GM19035 (cell line): ENCODE measurements at regions not wholly inside any gene's neighbourhood (a gene's known extent, or its start where the extent isn't known, plus 50 kb on each side); places are given as distances from the start of the nearest gene placed in this dataset.
"Not testable (repeated sequence)": the region's sequence is repeated elsewhere in the genome, so short reads cannot be mapped to it uniquely, and the experiment has no call there.

Experiments
- ATAC-seq: cut with Tn5 transposase; IDR thresholded peaks from one replicate; pipeline ENCODE4 v1.9.1; 2021; ENCODE audit not compliant: unreplicated experiment

GRCh38 chr20:4635781-4636180, 50.5 kb upstream of the PRNP start:
- ATAC-seq, result no peak

GRCh38 chr20:4635342-4635741, 50.9 kb upstream of the PRNP start:
- no peak for ATAC-seq

- no peak for ATAC-seq
Measured at GRCh38 chr20:4633780-4634179, 52.5 kb upstream of the PRNP start.

- no peak for ATAC-seq
Measured at GRCh38 chr20:4633379-4633778, 52.9 kb upstream of the PRNP start.

GRCh38 chr20:4632876-4633275, 53.4 kb upstream of the PRNP start:
- ATAC-seq, result no peak

- ATAC-seq, result no peak
Measured at GRCh38 chr20:4626228-4626627, 60.0 kb upstream of the PRNP start.

- ATAC-seq, result no peak
Measured at GRCh38 chr20:4625687-4626086, 60.6 kb upstream of the PRNP start.

- ATAC-seq, result not testable (repeated sequence)
Measured at GRCh38 chr20:4624675-4625336, 61.5 kb upstream of the PRNP start.

GRCh38 chr20:4619144-4619543, 67.1 kb upstream of the PRNP start:
- ATAC-seq, result not testable (repeated sequence)

- no peak for ATAC-seq
Measured at GRCh38 chr20:4617484-4617883, 68.8 kb upstream of the PRNP start.

GRCh38 chr20:4617019-4617418, 69.2 kb upstream of the PRNP start:
- no peak for ATAC-seq

GRCh38 chr20:4613718-4614620, 72.3 kb upstream of the PRNP start:
- no peak for ATAC-seq

GRCh38 chr20:4613184-4613583, 73.1 kb upstream of the PRNP start:
- no peak for ATAC-seq

- ATAC-seq, result no peak
Measured at GRCh38 chr20:4610871-4611270, 75.4 kb upstream of the PRNP start.

GRCh38 chr20:4609511-4609910, 76.7 kb upstream of the PRNP start:
- no peak for ATAC-seq

GRCh38 chr20:4608861-4609260, 77.4 kb upstream of the PRNP start:
- ATAC-seq, result no peak

GRCh38 chr20:4607287-4607713, 79.0 kb upstream of the PRNP start:
- ATAC-seq, result peak; percentile 58

GRCh38 chr20:4606051-4606450, 80.2 kb upstream of the PRNP start:
- ATAC-seq, result no peak

GRCh38 chr20:4605166-4605565, 81.1 kb upstream of the PRNP start:
- no peak for ATAC-seq

- no peak for ATAC-seq
Measured at GRCh38 chr20:4604580-4604979, 81.7 kb upstream of the PRNP start.

GRCh38 chr20:4603724-4604123, 82.5 kb upstream of the PRNP start:
- ATAC-seq, result no peak

- no peak for ATAC-seq
Measured at GRCh38 chr20:4602297-4602631, 84.0 kb upstream of the PRNP start.
